ENCODE measurements at regions not wholly inside any gene's neighbourhood (a gene's known extent, or its start where the extent isn't known, plus 50 kb on each side); places are given as distances from the start of the nearest gene placed in this dataset.

- ChIA-PET CTCF (no interaction called here), POLR2A (no interaction called here)
- Histone ChIP-seq H3K36me3 (ENCODE audit: control insufficient read depth in 2 of 3, insufficient read depth in 3 of 3, low read length in 3 of 3) (no peaks in the 10 kb centered on the region), H3K27me3 (ENCODE audit: control insufficient read depth in 2 of 2, insufficient read depth in 2 of 2, low read length in 2 of 2) (no peaks in the 10 kb centered on the region), H3K4me3 (ENCODE audit: low read length) (no peak overlapping the region), H3K27ac (ENCODE audit: low read depth, low read length) (no peak overlapping the region), H3K4me1 (ENCODE audit: control insufficient read depth in 2 of 2, insufficient read depth in 2 of 2, low read length in 2 of 2) (no peaks in the 10 kb centered on the region), H3K9me3 (ENCODE audit: control insufficient read depth in 2 of 3, low read length in 3 of 3) (no peaks in the 10 kb centered on the region)
- DNase-seq (no peak), ATAC-seq (no peak)
- H3K9me3 Mint-ChIP-seq, result no peaks in the 10 kb centered on the region
- H3K27ac Mint-ChIP-seq, result no peak overlapping the region
- H3K4me1 Mint-ChIP-seq, result no peaks in the 10 kb centered on the region
- no peaks in the 10 kb centered on the region for H3K36me3 Mint-ChIP-seq
- intact Hi-C loops (cut with micrococcal nuclease), result no loop called here
- no peak overlapping the region for H3K4me3 Mint-ChIP-seq
- H3K27me3 Mint-ChIP-seq, result peaks cover 0 to 22% (median 15%) of the 10 kb centered on the region in 5 donors
Observed at GRCh38 chr2:225893151-225893550, 493.6 kb downstream of the NYAP2 start.

GRCh38 chr2:225891771-225892170 is 492.3 kb downstream of the NYAP2 start:
- H3K27ac Mint-ChIP-seq, result no peak overlapping the region
- no peaks in the 10 kb centered on the region for H3K9me3 Mint-ChIP-seq
- H3K27me3 ChIP-seq (ENCODE audit: control insufficient read depth in 2 of 2, insufficient read depth in 2 of 2, low read length in 2 of 2), result no peaks in the 10 kb centered on the region
- ATAC-seq (no peak), DNase-seq (no peak)
- H3K36me3 ChIP-seq (ENCODE audit: control insufficient read depth in 2 of 3, insufficient read depth in 3 of 3, low read length in 3 of 3), result no peaks in the 10 kb centered on the region
- no peaks in the 10 kb centered on the region for H3K4me1 Mint-ChIP-seq
- intact Hi-C loops (cut with micrococcal nuclease), result no loop called here
- peaks cover 0 to 13% (median 4%) of the 10 kb centered on the region in 5 donors for H3K27me3 Mint-ChIP-seq
- no peak overlapping the region for H3K4me3 Mint-ChIP-seq
- H3K36me3 Mint-ChIP-seq, result no peaks in the 10 kb centered on the region
- H3K4me1 ChIP-seq (ENCODE audit: control insufficient read depth in 2 of 2, insufficient read depth in 2 of 2, low read length in 2 of 2), result no peaks in the 10 kb centered on the region
- no peaks in the 10 kb centered on the region for H3K9me3 ChIP-seq (ENCODE audit: control insufficient read depth in 2 of 3, low read length in 3 of 3)
- ChIA-PET CTCF (interaction anchor here (1.3 kb wide), 1 partner anchor 911 kb away, joined by 6 read pairs; no protein-coding TSS in a partner anchor), POLR2A (no interaction called here)
- H3K4me3 ChIP-seq (ENCODE audit: low read length), result no peak overlapping the region
- H3K27ac ChIP-seq (ENCODE audit: low read depth, low read length), result no peak overlapping the region

- no peaks in the 10 kb centered on the region for H3K4me1 Mint-ChIP-seq
- H3K27ac ChIP-seq (ENCODE audit: low read depth, low read length), result no peak overlapping the region
- H3K36me3 Mint-ChIP-seq, result no peaks in the 10 kb centered on the region
- H3K27ac Mint-ChIP-seq, result no peak overlapping the region
- H3K36me3 ChIP-seq (ENCODE audit: control insufficient read depth in 2 of 3, insufficient read depth in 3 of 3, low read length in 3 of 3), result no peaks in the 10 kb centered on the region
- no peak overlapping the region for H3K4me3 Mint-ChIP-seq
- intact Hi-C loops (cut with micrococcal nuclease), result no loop called here
- no peaks in the 10 kb centered on the region for H3K9me3 Mint-ChIP-seq
- peaks cover 0 to 13% (median 1%) of the 10 kb centered on the region in 5 donors for H3K27me3 Mint-ChIP-seq
- DNase-seq (no peak), ATAC-seq (no peak)
- CTCF ChIA-PET, result interaction anchor here (0.6 to 1.3 kb wide), 2 partner anchors 74 to 912 kb away, joined by 3 to 6 read pairs; no protein-coding TSS in a partner anchor
- H3K9me3 ChIP-seq (ENCODE audit: control insufficient read depth in 2 of 3, low read length in 3 of 3), result no peaks in the 10 kb centered on the region
- no peak overlapping the region for H3K4me3 ChIP-seq (ENCODE audit: low read length)
- no peaks in the 10 kb centered on the region for H3K27me3 ChIP-seq (ENCODE audit: control insufficient read depth in 2 of 2, insufficient read depth in 2 of 2, low read length in 2 of 2)
- H3K4me1 ChIP-seq (ENCODE audit: control insufficient read depth in 2 of 2, insufficient read depth in 2 of 2, low read length in 2 of 2), result no peaks in the 10 kb centered on the region
- POLR2A ChIA-PET, result no interaction called here
Observed at GRCh38 chr2:225891013-225891412, 491.5 kb downstream of the NYAP2 start.

- Histone ChIP-seq H3K27ac (ENCODE audit: low read depth, low read length) (no peak overlapping the region), H3K27me3 (ENCODE audit: control insufficient read depth in 2 of 2, insufficient read depth in 2 of 2, low read length in 2 of 2) (no peaks in the 10 kb centered on the region), H3K4me3 (ENCODE audit: low read length) (no peak overlapping the region), H3K4me1 (ENCODE audit: control insufficient read depth in 2 of 2, insufficient read depth in 2 of 2, low read length in 2 of 2) (no peaks in the 10 kb centered on the region), H3K36me3 (ENCODE audit: control insufficient read depth in 2 of 3, insufficient read depth in 3 of 3, low read length in 3 of 3) (no peaks in the 10 kb centered on the region), H3K9me3 (ENCODE audit: control insufficient read depth in 2 of 3, low read length in 3 of 3) (no peaks in the 10 kb centered on the region)
- peak in 4 of 9 donors; percentile 4 to 16 (median 15) for DNase-seq
- H3K27me3 Mint-ChIP-seq, result peaks cover 0 to 15% (median 4%) of the 10 kb centered on the region in 5 donors
- no peaks in the 10 kb centered on the region for H3K4me1 Mint-ChIP-seq
- CTCF ChIA-PET, result interaction anchor here (0.6 to 3.0 kb wide), 6 partner anchors 9 to 1355 kb away, joined by 3 to 25 read pairs (median 4); no protein-coding TSS in a partner anchor
- no peaks in the 10 kb centered on the region for H3K36me3 Mint-ChIP-seq
- ATAC-seq, result peak; percentile 50
- no peak overlapping the region for H3K27ac Mint-ChIP-seq
- POLR2A ChIA-PET, result interaction anchor here (0.5 kb wide), 1 partner anchor 58 kb away, joined by 3 read pairs; no protein-coding TSS in a partner anchor
- no peaks in the 10 kb centered on the region for H3K9me3 Mint-ChIP-seq
- intact Hi-C loops (cut with micrococcal nuclease), result loop anchor here in 1 of 2 donors (5.0 kb wide), 1 partner anchor 1878 kb away; no protein-coding TSS in a partner anchor
- H3K4me3 Mint-ChIP-seq, result no peak overlapping the region
Observed at GRCh38 chr2:225889452-225889851, 489.9 kb downstream of the NYAP2 start.

- Histone ChIP-seq H3K9me3 (ENCODE audit: control insufficient read depth in 2 of 3, low read length in 3 of 3) (no peaks in the 10 kb centered on the region), H3K4me3 (ENCODE audit: low read length) (no peak overlapping the region), H3K36me3 (ENCODE audit: control insufficient read depth in 2 of 3, insufficient read depth in 3 of 3, low read length in 3 of 3) (no peaks in the 10 kb centered on the region), H3K27ac (ENCODE audit: low read depth, low read length) (no peak overlapping the region), H3K4me1 (ENCODE audit: control insufficient read depth in 2 of 2, insufficient read depth in 2 of 2, low read length in 2 of 2) (no peaks in the 10 kb centered on the region), H3K27me3 (ENCODE audit: control insufficient read depth in 2 of 2, insufficient read depth in 2 of 2, low read length in 2 of 2) (no peaks in the 10 kb centered on the region)
- no peak overlapping the region for H3K4me3 Mint-ChIP-seq
- ATAC-seq (no peak), DNase-seq (no peak)
- H3K9me3 Mint-ChIP-seq, result peaks cover 0 to 5% (median 0%) of the 10 kb centered on the region in 11 donors
- no peaks in the 10 kb centered on the region for H3K36me3 Mint-ChIP-seq
- POLR2A ChIA-PET, result no interaction called here
- peaks cover 0 to 9% (median 0%) of the 10 kb centered on the region in 5 donors for H3K27me3 Mint-ChIP-seq
- intact Hi-C loops (cut with micrococcal nuclease), result no loop called here
- CTCF ChIA-PET, result no interaction called here
- H3K27ac Mint-ChIP-seq, result no peak overlapping the region
- no peaks in the 10 kb centered on the region for H3K4me1 Mint-ChIP-seq
Observed at GRCh38 chr2:225867071-225867470, 467.6 kb downstream of the NYAP2 start.

- Histone ChIP-seq H3K27me3 (ENCODE audit: control insufficient read depth in 2 of 2, insufficient read depth in 2 of 2, low read length in 2 of 2) (no peaks in the 10 kb centered on the region), H3K4me3 (ENCODE audit: low read length) (no peak overlapping the region), H3K27ac (ENCODE audit: low read depth, low read length) (no peak overlapping the region), H3K36me3 (ENCODE audit: control insufficient read depth in 2 of 3, insufficient read depth in 3 of 3, low read length in 3 of 3) (no peaks in the 10 kb centered on the region), H3K4me1 (ENCODE audit: control insufficient read depth in 2 of 2, insufficient read depth in 2 of 2, low read length in 2 of 2) (no peaks in the 10 kb centered on the region), H3K9me3 (ENCODE audit: control insufficient read depth in 2 of 3, low read length in 3 of 3) (no peaks in the 10 kb centered on the region)
- H3K27me3 Mint-ChIP-seq, result peaks cover 0 to 9% (median 0%) of the 10 kb centered on the region in 5 donors
- H3K4me1 Mint-ChIP-seq, result no peaks in the 10 kb centered on the region
- H3K36me3 Mint-ChIP-seq, result no peaks in the 10 kb centered on the region
- ATAC-seq (no peak), DNase-seq (no peak)
- CTCF ChIA-PET, result no interaction called here
- no peak overlapping the region for H3K27ac Mint-ChIP-seq
- intact Hi-C loops (cut with micrococcal nuclease), result no loop called here
- no peak overlapping the region for H3K4me3 Mint-ChIP-seq
- H3K9me3 Mint-ChIP-seq, result peaks cover 0 to 6% (median 0%) of the 10 kb centered on the region in 11 donors
- POLR2A ChIA-PET, result no interaction called here
Observed at GRCh38 chr2:225865468-225865867, 466.0 kb downstream of the NYAP2 start.

- no peaks in the 10 kb centered on the region for H3K27me3 ChIP-seq (ENCODE audit: control insufficient read depth in 2 of 2, insufficient read depth in 2 of 2, low read length in 2 of 2)
- no peak overlapping the region for H3K4me3 ChIP-seq (ENCODE audit: low read length)
- H3K4me1 ChIP-seq (ENCODE audit: control insufficient read depth in 2 of 2, insufficient read depth in 2 of 2, low read length in 2 of 2), result no peaks in the 10 kb centered on the region
- H3K36me3 ChIP-seq (ENCODE audit: control insufficient read depth in 2 of 3, insufficient read depth in 3 of 3, low read length in 3 of 3), result no peaks in the 10 kb centered on the region
- no peak overlapping the region for H3K27ac ChIP-seq (ENCODE audit: low read depth, low read length)
- H3K4me1 Mint-ChIP-seq, result no peaks in the 10 kb centered on the region
- H3K27me3 Mint-ChIP-seq, result peaks cover 0 to 9% (median 0%) of the 10 kb centered on the region in 5 donors
- peaks cover 0 to 10% (median 0%) of the 10 kb centered on the region in 11 donors for H3K9me3 Mint-ChIP-seq
- no peaks in the 10 kb centered on the region for H3K9me3 ChIP-seq (ENCODE audit: control insufficient read depth in 2 of 3, low read length in 3 of 3)
- no peak for DNase-seq
- ATAC-seq, result no peak
- no peak overlapping the region for H3K4me3 Mint-ChIP-seq
- CTCF ChIA-PET, result no interaction called here
- intact Hi-C loops (cut with micrococcal nuclease), result no loop called here
- POLR2A ChIA-PET, result no interaction called here
- no peaks in the 10 kb centered on the region for H3K36me3 Mint-ChIP-seq
- H3K27ac Mint-ChIP-seq, result no peak overlapping the region
Observed at GRCh38 chr2:225864394-225864793, 464.9 kb downstream of the NYAP2 start.

Data from naive thymus-derived CD4-positive, alpha-beta T cell (primary cell).